ENCODE measurements at regions not wholly inside any gene's neighbourhood (a gene's known extent, or its start where the extent isn't known, plus 50 kb on each side); places are given as distances from the start of the nearest gene placed in this dataset.
A peak's percentile ranks its signal among the peaks of the same experiment; 100 is the strongest.

- DNase-seq, result no peak
Observed at GRCh38 chr12:105822131-105823105, 316.3 kb downstream of the NUAK1 start.

GRCh38 chr12:105823810-105824209, 314.9 kb downstream of the NUAK1 start:
- DNase-seq, result no peak

- no peak for DNase-seq
Observed at GRCh38 chr12:105825141-105825540, 313.6 kb downstream of the NUAK1 start.

DNA sequence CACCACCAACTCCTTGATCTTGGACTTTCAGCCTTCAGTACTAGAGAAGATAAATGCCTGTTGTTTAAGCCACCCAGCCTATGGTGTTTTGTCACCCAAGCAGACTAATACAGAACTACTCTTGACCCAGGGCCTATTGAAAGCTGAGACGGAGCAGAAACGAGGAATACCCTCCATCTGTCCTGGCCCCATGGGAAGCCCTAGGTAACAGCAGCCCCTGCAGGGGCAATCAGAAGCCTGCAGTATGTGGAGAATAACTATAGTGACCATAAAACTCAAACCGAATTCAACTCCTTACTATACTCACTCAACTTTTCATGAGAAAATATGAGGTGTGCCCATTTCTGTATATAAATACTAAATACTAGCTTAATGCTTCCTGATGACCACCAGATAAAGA, 307.4 kb downstream of the NUAK1 start:
- DNase-seq, result no peak

GRCh38 chr12:105832021-105832420, 306.7 kb downstream of the NUAK1 start:
- no peak for DNase-seq

DNA sequence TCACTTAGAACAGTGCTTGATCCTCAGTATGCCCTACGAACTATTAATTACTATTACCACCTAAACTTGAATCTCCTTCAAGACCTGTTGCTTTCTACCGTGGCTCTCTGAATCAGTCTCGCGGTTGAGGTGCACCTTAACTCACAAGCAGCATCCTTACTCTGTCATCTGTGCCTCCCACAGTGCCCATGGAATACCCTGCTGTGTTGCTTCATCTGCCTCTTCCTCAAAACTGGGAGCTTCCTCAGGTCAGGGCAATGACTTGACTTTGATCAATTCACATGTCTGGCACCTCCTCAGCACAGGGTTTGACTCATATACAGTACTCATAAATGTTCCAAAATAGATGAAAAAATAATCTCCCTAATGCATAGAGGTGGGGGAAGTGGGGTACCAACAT, 305.9 kb downstream of the NUAK1 start:
- DNase-seq, result no peak

DNA sequence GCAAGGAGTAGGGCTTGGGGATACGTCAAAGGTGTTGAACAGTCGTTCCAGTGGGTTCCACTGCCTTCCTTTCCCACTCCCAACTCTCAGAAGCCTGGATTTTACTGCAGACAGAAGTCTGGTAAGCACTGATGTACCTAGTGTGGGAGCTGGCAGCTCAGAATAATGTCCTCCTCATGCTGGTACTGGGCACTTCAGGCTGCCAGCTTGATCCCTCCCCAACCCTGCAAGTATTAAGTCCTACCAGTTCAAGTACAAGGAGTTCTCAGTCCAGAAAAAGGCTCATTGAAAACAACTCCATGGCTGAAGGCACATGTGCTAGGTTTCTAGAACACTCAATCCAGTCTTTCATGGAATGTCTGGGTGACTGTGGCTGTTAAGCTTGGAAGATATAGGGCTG, 304.3 kb downstream of the NUAK1 start:
- no peak for DNase-seq

GRCh38 chr12:105835580-105836241, 303.0 kb downstream of the NUAK1 start:
- no peak for DNase-seq

DNA sequence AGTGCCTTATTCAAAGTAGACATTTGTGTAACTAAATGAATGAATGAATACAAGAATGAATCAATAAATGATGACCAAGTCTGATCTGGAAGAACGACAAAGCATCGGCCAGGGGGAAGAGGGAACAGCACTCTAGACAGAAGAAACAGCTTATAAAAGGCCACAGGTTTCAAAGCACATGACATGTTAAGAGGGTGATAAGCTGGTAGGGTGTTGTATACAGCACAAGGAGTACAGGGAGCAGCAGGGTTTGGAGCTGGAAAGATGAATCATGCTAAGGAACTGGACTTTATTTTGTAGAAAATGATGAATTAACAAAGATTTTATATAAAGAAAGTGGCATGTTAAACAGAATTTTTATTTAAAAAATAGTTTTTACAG, 302.5 kb downstream of the NUAK1 start:
- DNase-seq, result no peak

DNA sequence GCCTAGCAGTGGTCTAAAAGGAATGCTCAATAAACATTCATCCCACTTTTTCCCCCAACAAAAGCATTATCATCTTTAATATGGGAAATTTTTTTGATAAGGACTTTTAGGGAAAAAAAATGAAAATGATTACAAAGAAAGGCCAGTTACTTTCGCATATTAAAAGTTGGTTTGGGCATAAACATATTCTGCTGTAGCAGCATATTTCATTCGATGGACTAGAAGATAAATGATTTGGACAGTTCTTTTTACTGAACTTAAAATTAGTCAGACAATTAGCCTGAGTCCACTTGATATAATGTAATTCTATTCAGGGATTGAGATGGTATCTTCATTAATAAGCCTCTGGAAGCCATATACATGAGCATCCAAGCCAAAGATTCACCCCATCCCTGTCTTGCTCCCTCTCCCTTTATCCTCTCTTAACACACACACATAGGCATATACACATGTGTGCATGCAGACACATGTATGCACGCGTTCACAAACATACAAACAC, 299.1 kb downstream of the NUAK1 start:
- no peak for DNase-seq

DNA sequence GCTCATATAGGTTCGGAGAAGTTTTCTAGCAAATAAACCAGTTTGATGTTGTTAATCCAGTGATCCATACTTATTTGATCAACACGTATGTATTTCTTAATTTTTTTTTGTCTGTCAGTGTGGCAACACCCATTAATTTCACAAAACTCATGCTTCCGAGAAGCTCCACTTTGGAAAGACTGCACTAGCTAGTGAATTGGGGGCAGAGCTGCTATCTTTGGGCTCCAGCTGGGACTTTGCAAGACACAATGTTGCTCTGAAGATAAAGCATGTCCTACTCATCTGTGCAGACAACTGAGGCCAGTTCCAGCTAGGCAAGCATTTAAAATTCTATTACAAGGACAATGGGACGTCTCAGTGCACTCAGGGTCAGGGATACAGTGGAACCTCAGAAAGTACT, 298.4 kb downstream of the NUAK1 start:
- peak; percentile 3 for DNase-seq

- DNase-seq, result no peak
Observed at GRCh38 chr12:105841840-105842239, 296.9 kb downstream of the NUAK1 start.

DNA sequence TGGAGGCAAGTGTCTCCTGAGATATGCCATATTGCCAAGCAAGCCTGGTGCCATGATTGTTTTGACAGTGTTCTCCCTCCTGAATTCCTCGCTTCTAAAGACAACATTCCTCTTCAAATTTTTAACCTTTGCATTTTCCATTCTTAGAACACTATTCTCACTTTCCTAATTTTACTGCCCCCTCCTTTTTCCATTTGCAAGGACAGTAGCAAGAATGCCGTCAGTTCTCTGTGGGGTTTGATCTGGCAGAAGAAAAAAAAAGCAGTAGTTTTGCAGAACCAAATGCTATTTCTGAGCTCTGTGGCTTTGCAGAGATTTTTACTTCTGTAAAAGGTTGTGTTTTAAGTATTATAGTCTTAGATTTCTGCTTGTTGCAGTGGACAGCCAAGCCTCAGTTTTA, 295.2 kb downstream of the NUAK1 start:
- no peak for DNase-seq

GRCh38 chr12:105843986-105844760, 294.6 kb downstream of the NUAK1 start:
- no peak for DNase-seq

DNA sequence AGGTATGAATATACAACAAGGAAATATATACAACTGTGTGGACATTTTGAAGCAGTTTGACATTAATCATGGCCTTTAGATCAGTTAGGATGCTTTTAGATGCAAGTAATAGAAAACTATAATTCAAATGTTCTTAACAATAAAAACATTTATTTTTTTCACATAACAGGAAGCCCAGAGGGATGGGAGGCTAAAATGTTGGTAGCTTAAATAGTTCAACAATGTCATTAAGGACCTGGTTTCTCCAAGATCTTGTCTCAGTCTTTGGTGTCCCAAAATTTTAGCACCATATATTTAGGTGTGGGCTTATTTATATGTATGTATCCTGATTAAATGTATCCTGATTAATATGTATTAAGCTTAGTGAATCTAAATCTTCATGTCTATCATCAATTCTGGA, 292.4 kb downstream of the NUAK1 start:
- no peak for DNase-seq

DNA sequence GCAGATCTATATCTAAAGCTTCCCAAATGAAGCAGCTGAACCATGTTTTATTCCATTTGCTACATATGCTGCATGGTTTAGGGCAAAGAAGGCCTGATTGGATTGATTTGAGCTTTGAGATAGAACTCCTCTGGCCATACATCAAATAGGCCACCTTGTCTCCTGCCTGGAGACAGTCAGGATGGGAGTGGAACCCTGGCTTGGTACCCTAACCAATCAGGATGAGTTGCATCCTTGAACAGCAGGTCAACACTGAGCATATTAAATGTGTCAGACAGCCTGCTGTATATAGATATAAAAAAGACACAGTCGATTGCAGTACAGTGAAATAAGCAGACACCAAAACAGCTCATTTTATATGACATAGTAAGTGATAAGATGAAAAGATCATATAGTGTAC, 291.7 kb downstream of the NUAK1 start:
- DNase-seq, result no peak

GRCh38 chr12:105848286-105848685, 290.5 kb downstream of the NUAK1 start:
- no peak for DNase-seq

- DNase-seq, result no peak
Observed at GRCh38 chr12:105850103-105850968, 288.4 kb downstream of the NUAK1 start.

DNA sequence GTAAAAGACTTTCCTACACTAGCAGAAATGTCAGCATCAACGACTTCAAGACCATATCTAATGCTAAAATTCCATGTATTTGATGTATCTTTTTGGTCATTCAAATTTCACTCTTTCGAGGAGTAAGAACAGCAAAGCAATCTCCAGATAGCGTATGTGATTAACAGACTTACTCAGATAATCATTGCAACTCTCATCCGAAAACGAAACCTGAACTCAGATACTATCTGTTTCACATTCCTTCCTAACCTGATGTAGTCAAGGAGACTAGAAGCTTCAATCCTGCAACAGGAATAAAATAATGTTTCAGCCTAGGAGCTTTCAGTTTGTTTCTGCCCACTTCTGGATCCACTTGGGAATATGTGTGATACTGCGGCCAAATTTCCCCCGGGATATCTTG, 286.3 kb downstream of the NUAK1 start:
- DNase-seq, result no peak

GRCh38 chr12:105852951-105853350, 285.8 kb downstream of the NUAK1 start:
- no peak for DNase-seq

- DNase-seq, result no peak
Observed at GRCh38 chr12:105854071-105854470, 284.7 kb downstream of the NUAK1 start.

DNA sequence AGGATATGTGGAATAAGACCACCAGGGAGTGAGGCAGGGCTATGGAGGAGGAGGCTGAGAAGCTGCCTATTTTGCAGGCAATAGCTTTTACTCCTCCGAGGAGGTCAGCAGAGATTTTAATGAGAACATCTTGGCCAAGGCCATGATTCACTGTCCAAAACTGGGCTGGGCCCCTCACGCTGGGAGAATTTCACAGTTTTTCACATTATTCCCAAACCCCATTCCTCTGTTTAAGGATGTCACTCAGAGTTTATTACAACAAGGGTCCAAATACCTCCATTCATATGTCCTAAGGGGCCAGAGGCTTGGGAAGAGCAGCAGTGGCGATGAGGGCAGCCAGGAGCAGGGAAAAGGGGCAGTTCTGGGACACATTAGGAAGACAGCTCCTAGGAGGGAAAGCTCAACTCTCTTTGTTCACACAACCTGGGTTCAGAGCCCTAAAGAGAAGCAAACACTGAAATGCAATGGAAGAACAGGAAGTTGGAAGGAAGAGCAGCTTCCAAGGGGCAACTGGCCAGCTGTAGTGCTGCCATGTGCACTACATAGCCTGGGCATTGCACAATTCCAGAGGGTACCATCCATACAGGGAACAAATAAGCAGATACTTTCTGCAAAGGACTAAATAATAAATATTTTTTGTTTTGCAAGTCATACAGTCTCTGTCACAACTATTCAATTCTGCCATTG, 283.2 kb downstream of the NUAK1 start:
- no peak for DNase-seq
